ENCODE measurements at regions not wholly inside any gene's neighbourhood (a gene's known extent, or its start where the extent isn't known, plus 50 kb on each side); places are given as distances from the start of the nearest gene placed in this dataset.
"Not testable (repeated sequence)": the region's sequence is repeated elsewhere in the genome, so short reads cannot be mapped to it uniquely, and the experiment has no call there.

- WGBS (ENCODE audit: insufficient coverage) = no CpG with 5 or more reads among the region's 10 CpGs
- H3K9ac ChIP-seq (ENCODE audit: insufficient read depth, low read length, poor library complexity, severe bottlenecking); H3K27ac Mint-ChIP-seq; H2AFZ ChIP-seq (ENCODE audit: insufficient read depth, low read depth, low read length, poor library complexity, severe bottlenecking); H3K36me3 Mint-ChIP-seq; H4K20me1 ChIP-seq (ENCODE audit: insufficient read depth, low read length); H3K9me3 ChIP-seq (replicated peaks in 1 of 2; ENCODE audit: control insufficient read depth in 1 of 2, insufficient read depth in 1 of 2, low read length in 2 of 2); H3K79me2 ChIP-seq (ENCODE audit: insufficient read depth, low read length); intact Hi-C loops (cut with micrococcal nuclease); DNase-seq; H3K27ac ChIP-seq (ENCODE audit: low read depth in 1 of 2, low read length in 2 of 2); H3K4me3 Mint-ChIP-seq; H3K4me1 Mint-ChIP-seq; H3K4me1 ChIP-seq (ENCODE audit: control insufficient read depth in 1 of 2, insufficient read depth in 2 of 2, low read length in 2 of 2); H3K4me2 ChIP-seq (replicated peaks; ENCODE audit: extremely low read depth, low read length, poor library complexity, severe bottlenecking); H3K36me3 ChIP-seq (replicated peaks in 1 of 2; ENCODE audit: control insufficient read depth in 1 of 2, insufficient read depth in 2 of 2, low read length in 2 of 2); H3K27me3 Mint-ChIP-seq (ENCODE audit: low read depth in 3 of 3); H3K4me3 ChIP-seq (replicated peaks in 1 of 3; ENCODE audit: low read depth in 2 of 3, low read length in 3 of 3); H3K27me3 ChIP-seq (ENCODE audit: control insufficient read depth in 2 of 2, insufficient read depth in 2 of 2, low read length in 2 of 2); H3K9me3 Mint-ChIP-seq: not testable (repeated sequence)
Observed at GRCh38 chr21:7825627-7826026, 2695.8 kb upstream of the TPTE start.

DNA sequence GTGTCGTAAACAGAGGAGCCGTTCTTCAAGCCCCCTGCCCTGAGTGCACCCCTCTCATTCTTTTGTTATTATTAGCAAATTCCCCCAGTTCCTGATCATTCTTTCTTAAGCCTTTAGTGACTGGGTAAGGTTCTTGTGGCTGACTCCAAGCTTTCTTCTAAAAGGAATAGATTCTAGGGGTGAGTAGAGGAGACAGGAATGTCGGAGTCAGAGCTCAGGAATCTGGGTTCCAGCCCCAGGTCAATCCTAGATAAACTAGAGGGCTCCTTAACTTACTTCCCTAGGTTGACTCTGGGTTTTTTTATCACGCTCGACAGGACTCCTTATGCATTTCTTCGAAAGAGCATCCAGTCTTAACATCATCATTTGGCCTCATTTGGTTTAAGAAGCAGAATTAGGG lies 2695.2 kb upstream of the TPTE start:
- H3K4me1 Mint-ChIP-seq; H3K9me3 Mint-ChIP-seq; H3K79me2 ChIP-seq (ENCODE audit: insufficient read depth, low read length); H3K4me3 ChIP-seq (replicated peaks in 1 of 3; ENCODE audit: low read depth in 2 of 3, low read length in 3 of 3); H3K27ac Mint-ChIP-seq; H3K9me3 ChIP-seq (replicated peaks in 1 of 2; ENCODE audit: control insufficient read depth in 1 of 2, insufficient read depth in 1 of 2, low read length in 2 of 2); H3K27me3 Mint-ChIP-seq (ENCODE audit: low read depth in 3 of 3); H4K20me1 ChIP-seq (ENCODE audit: insufficient read depth, low read length); H3K4me2 ChIP-seq (replicated peaks; ENCODE audit: extremely low read depth, low read length, poor library complexity, severe bottlenecking); DNase-seq; H3K9ac ChIP-seq (ENCODE audit: insufficient read depth, low read length, poor library complexity, severe bottlenecking); intact Hi-C loops (cut with micrococcal nuclease); H3K4me1 ChIP-seq (ENCODE audit: control insufficient read depth in 1 of 2, insufficient read depth in 2 of 2, low read length in 2 of 2); H3K36me3 ChIP-seq (replicated peaks in 1 of 2; ENCODE audit: control insufficient read depth in 1 of 2, insufficient read depth in 2 of 2, low read length in 2 of 2); H3K27ac ChIP-seq (ENCODE audit: low read depth in 1 of 2, low read length in 2 of 2); H3K36me3 Mint-ChIP-seq; H3K27me3 ChIP-seq (ENCODE audit: control insufficient read depth in 2 of 2, insufficient read depth in 2 of 2, low read length in 2 of 2); H2AFZ ChIP-seq (ENCODE audit: insufficient read depth, low read depth, low read length, poor library complexity, severe bottlenecking); H3K4me3 Mint-ChIP-seq: not testable (repeated sequence)
- no CpG with 5 or more reads among the region's 6 CpGs for WGBS (ENCODE audit: insufficient coverage)

DNA sequence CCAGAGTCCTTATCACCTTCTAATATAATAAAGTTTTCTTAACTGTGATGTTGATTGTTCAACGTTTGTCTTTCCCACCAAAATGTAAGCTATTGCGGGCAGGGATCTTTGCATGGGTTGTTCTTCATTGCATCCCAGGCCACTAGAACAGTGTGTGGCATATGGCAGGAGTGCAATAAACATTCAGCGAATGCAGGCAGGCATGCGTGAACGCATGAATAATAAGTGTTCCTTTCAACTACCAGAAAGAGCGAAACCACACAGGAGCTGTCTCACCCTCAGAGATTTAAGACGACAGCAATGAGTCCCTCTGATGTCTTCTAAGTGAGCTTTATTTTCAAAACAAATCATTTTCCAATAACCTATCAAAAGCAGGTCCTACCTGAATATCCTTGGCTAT lies 2693.1 kb upstream of the TPTE start:
- H3K4me1 ChIP-seq (ENCODE audit: control insufficient read depth in 1 of 2, insufficient read depth in 2 of 2, low read length in 2 of 2); H3K27me3 ChIP-seq (ENCODE audit: control insufficient read depth in 2 of 2, insufficient read depth in 2 of 2, low read length in 2 of 2); H2AFZ ChIP-seq (ENCODE audit: insufficient read depth, low read depth, low read length, poor library complexity, severe bottlenecking); H3K4me3 ChIP-seq (replicated peaks in 1 of 3; ENCODE audit: low read depth in 2 of 3, low read length in 3 of 3); H3K4me3 Mint-ChIP-seq; intact Hi-C loops (cut with micrococcal nuclease); DNase-seq; H3K79me2 ChIP-seq (ENCODE audit: insufficient read depth, low read length); H3K9me3 Mint-ChIP-seq; H3K4me1 Mint-ChIP-seq; H3K9me3 ChIP-seq (replicated peaks in 1 of 2; ENCODE audit: control insufficient read depth in 1 of 2, insufficient read depth in 1 of 2, low read length in 2 of 2); H3K27ac ChIP-seq (ENCODE audit: low read depth in 1 of 2, low read length in 2 of 2); H3K36me3 Mint-ChIP-seq; H3K9ac ChIP-seq (ENCODE audit: insufficient read depth, low read length, poor library complexity, severe bottlenecking); H3K4me2 ChIP-seq (replicated peaks; ENCODE audit: extremely low read depth, low read length, poor library complexity, severe bottlenecking); H3K27ac Mint-ChIP-seq; H3K27me3 Mint-ChIP-seq (ENCODE audit: low read depth in 3 of 3); H3K36me3 ChIP-seq (replicated peaks in 1 of 2; ENCODE audit: control insufficient read depth in 1 of 2, insufficient read depth in 2 of 2, low read length in 2 of 2); H4K20me1 ChIP-seq (ENCODE audit: insufficient read depth, low read length): not testable (repeated sequence)
- no CpG with 5 or more reads among the region's 7 CpGs for WGBS (ENCODE audit: insufficient coverage)

- H3K9me3 ChIP-seq (replicated peaks in 1 of 2; ENCODE audit: control insufficient read depth in 1 of 2, insufficient read depth in 1 of 2, low read length in 2 of 2); H3K4me3 ChIP-seq (replicated peaks in 1 of 3; ENCODE audit: low read depth in 2 of 3, low read length in 3 of 3); H3K4me1 ChIP-seq (ENCODE audit: control insufficient read depth in 1 of 2, insufficient read depth in 2 of 2, low read length in 2 of 2); H3K4me2 ChIP-seq (replicated peaks; ENCODE audit: extremely low read depth, low read length, poor library complexity, severe bottlenecking); H4K20me1 ChIP-seq (ENCODE audit: insufficient read depth, low read length); H3K4me3 Mint-ChIP-seq; H3K27ac ChIP-seq (ENCODE audit: low read depth in 1 of 2, low read length in 2 of 2); H3K27me3 Mint-ChIP-seq (ENCODE audit: low read depth in 3 of 3); intact Hi-C loops (cut with micrococcal nuclease); H3K9me3 Mint-ChIP-seq; H3K9ac ChIP-seq (ENCODE audit: insufficient read depth, low read length, poor library complexity, severe bottlenecking); H3K79me2 ChIP-seq (ENCODE audit: insufficient read depth, low read length); H3K36me3 ChIP-seq (replicated peaks in 1 of 2; ENCODE audit: control insufficient read depth in 1 of 2, insufficient read depth in 2 of 2, low read length in 2 of 2); H3K27ac Mint-ChIP-seq; H3K4me1 Mint-ChIP-seq; DNase-seq; H3K36me3 Mint-ChIP-seq; H3K27me3 ChIP-seq (ENCODE audit: control insufficient read depth in 2 of 2, insufficient read depth in 2 of 2, low read length in 2 of 2); H2AFZ ChIP-seq (ENCODE audit: insufficient read depth, low read depth, low read length, poor library complexity, severe bottlenecking): not testable (repeated sequence)
- WGBS (ENCODE audit: insufficient coverage) = no CpG with 5 or more reads among the region's 37 CpGs
Observed at GRCh38 chr21:7829411-7829810, 2692.0 kb upstream of the TPTE start.

DNA sequence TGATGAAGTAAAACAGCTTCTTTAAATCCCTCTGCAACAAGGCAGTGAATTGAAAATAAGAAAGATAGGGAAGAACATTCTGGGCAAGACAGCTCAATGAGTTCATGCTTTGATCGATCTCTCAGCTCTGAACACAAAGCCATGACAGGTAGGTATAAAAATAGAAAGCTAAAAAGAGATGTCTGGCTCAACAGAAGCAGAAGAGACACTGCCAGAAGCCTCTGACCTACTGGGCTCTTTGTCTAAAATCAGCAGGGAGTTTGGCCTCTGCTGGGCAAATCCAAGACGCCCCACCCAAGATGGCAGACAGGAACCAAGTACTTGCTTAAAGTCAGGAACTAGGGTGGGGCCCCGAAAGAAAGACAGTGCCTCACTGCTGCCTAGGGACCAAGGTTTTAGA lies 2684.1 kb upstream of the TPTE start:
- H4K20me1 ChIP-seq (ENCODE audit: insufficient read depth, low read length); H3K27ac ChIP-seq (ENCODE audit: low read depth in 1 of 2, low read length in 2 of 2); H3K4me1 ChIP-seq (ENCODE audit: control insufficient read depth in 1 of 2, insufficient read depth in 2 of 2, low read length in 2 of 2); H3K4me1 Mint-ChIP-seq; H3K79me2 ChIP-seq (ENCODE audit: insufficient read depth, low read length); H3K36me3 Mint-ChIP-seq; H3K27me3 ChIP-seq (ENCODE audit: control insufficient read depth in 2 of 2, insufficient read depth in 2 of 2, low read length in 2 of 2); H2AFZ ChIP-seq (ENCODE audit: insufficient read depth, low read depth, low read length, poor library complexity, severe bottlenecking); H3K9ac ChIP-seq (ENCODE audit: insufficient read depth, low read length, poor library complexity, severe bottlenecking); H3K27me3 Mint-ChIP-seq (ENCODE audit: low read depth in 3 of 3); DNase-seq; H3K36me3 ChIP-seq (replicated peaks in 1 of 2; ENCODE audit: control insufficient read depth in 1 of 2, insufficient read depth in 2 of 2, low read length in 2 of 2); H3K4me3 ChIP-seq (replicated peaks in 1 of 3; ENCODE audit: low read depth in 2 of 3, low read length in 3 of 3); H3K27ac Mint-ChIP-seq; H3K4me2 ChIP-seq (replicated peaks; ENCODE audit: extremely low read depth, low read length, poor library complexity, severe bottlenecking); H3K9me3 Mint-ChIP-seq; H3K4me3 Mint-ChIP-seq; H3K9me3 ChIP-seq (replicated peaks in 1 of 2; ENCODE audit: control insufficient read depth in 1 of 2, insufficient read depth in 1 of 2, low read length in 2 of 2); intact Hi-C loops (cut with micrococcal nuclease): not testable (repeated sequence)
- WGBS (ENCODE audit: insufficient coverage) = no CpG with 5 or more reads among the region's 3 CpGs
